Hepatocyte (in vitro differentiated cells): ENCODE measurements at regions not wholly inside any gene's neighbourhood (a gene's known extent, or its start where the extent isn't known, plus 50 kb on each side); places are given as distances from the start of the nearest gene placed in this dataset.

Source experiments
- DNase-seq: peaks from one replicate; pipeline ENCODE4 v3.0.0-alpha.2; 2016; ENCODE audit warnings: low spot score
- H2AFZ ChIP-seq: fragments of 200-600 bp; sonication (generic); 2 replicates; pipeline ENCODE4 v1.6.0; 2016; ENCODE audit warnings: antibody characterized with exemption, mild to moderate bottlenecking
- H3K27ac ChIP-seq: fragments of 200-600 bp; sonication (generic); 2 replicates; pipeline ENCODE4 v1.5.1; 2016; ENCODE audit warnings: mild to moderate bottlenecking
- H3K27me3 ChIP-seq: fragments of 200-600 bp; sonication (generic); 2 replicates; pipeline ENCODE4 v1.6.1; 2016
- H3K36me3 ChIP-seq: fragments of 200-600 bp; sonication (generic); replicated peaks from 2 replicates; pipeline ENCODE4 v1.5.1; 2016; ENCODE audit warnings: low read depth; ENCODE audit not compliant: insufficient read depth
- H3K4me1 ChIP-seq: fragments of 200-600 bp; sonication (generic); 2 replicates; pipeline ENCODE4 v1.5.1; 2016; ENCODE audit warnings: mild to moderate bottlenecking, moderate library complexity; ENCODE audit not compliant: insufficient read depth
- H3K4me2 ChIP-seq: fragments of 200-600 bp; sonication (generic); 2 replicates; pipeline ENCODE4 v1.6.0; 2016
- H3K4me3 ChIP-seq: fragments of 200-600 bp; sonication (generic); 2 replicates; pipeline ENCODE4 v1.5.1; 2016; ENCODE audit warnings: mild to moderate bottlenecking
- H3K79me2 ChIP-seq: fragments of 200-600 bp; sonication (generic); 2 replicates; pipeline ENCODE4 v1.6.0; 2017; ENCODE audit warnings: mild to moderate bottlenecking
- H3K9me2 ChIP-seq: fragments of 200-600 bp; sonication (generic); replicated peaks from 2 replicates; pipeline ENCODE4 v1.6.0; 2017; ENCODE audit warnings: mild to moderate bottlenecking; ENCODE audit not compliant: insufficient read depth
- H3K9me3 ChIP-seq: fragments of 200-600 bp; sonication (generic); 2 replicates; pipeline ENCODE4 v1.5.1; 2016; ENCODE audit warnings: low read depth, mild to moderate bottlenecking
- H4K20me1 ChIP-seq: fragments of 200-600 bp; sonication (generic); 2 replicates; pipeline ENCODE4 v1.6.0; 2016; ENCODE audit warnings: mild to moderate bottlenecking; ENCODE audit not compliant: insufficient read depth, poor library complexity, severe bottlenecking
- CTCF ChIP-seq: fragments of 200-600 bp; sonication (generic); IDR thresholded peaks from 2 replicates; pipeline ENCODE4 v1.5.1; 2016; ENCODE audit warnings: antibody characterized with exemption, mild to moderate bottlenecking; ENCODE audit not compliant: poor library complexity
- EZH2 ChIP-seq: fragments of 200-600 bp; sonication (generic); IDR thresholded peaks from 2 replicates; pipeline ENCODE4 v1.6.1; 2016; ENCODE audit warnings: antibody characterized with exemption, mild to moderate bottlenecking, borderline replicate concordance
- EZH2phosphoT487 ChIP-seq: fragments of 200-600 bp; sonication (generic); IDR thresholded peaks from one replicate; pipeline ENCODE4 v1.6.1; 2018; ENCODE audit warnings: antibody characterized with exemption, mild to moderate bottlenecking, low read depth, moderate library complexity; ENCODE audit not compliant: unreplicated experiment, severe bottlenecking
- WGBS: methylation state at CpG from one replicate; pipeline ENCODE4 v1.1.6; 2016; ENCODE audit warnings: low lambda C conversion rate; ENCODE audit errors: missing lambda C conversion rate; 5-methylcytosine and 5-hydroxymethylcytosine counted together

DNA sequence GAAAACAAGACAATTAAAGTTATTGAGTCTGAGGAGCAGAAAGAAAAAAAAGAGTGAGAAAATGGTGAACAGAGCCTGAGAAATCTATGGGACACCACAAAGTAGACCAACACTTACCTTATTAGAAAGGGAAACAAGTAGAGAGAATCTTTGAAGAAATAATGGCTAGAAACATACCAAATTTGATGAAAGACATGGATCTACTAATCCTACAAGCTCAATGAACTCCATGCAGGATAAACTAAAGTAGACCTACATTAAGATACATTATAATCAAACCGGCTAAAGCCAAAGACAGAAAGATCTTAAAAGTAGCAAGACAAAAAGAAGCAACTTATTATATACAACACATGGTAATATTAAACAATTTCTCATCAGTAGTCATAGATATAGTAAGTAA, 782.3 kb upstream of the GHITM start:
- Histone ChIP-seq H4K20me1 (no peaks in the 10 kb centered on the region), H3K79me2 (no peaks in the 10 kb centered on the region), H3K4me3 (no peak overlapping the region), H3K27ac (no peak overlapping the region), H3K9me3 (no peaks in the 10 kb centered on the region), H3K4me1 (no peaks in the 10 kb centered on the region), H3K9me2 (no peaks in the 10 kb centered on the region), H2AFZ (no peak overlapping the region), H3K27me3 (no peaks in the 10 kb centered on the region), H3K4me2 (no peak overlapping the region), H3K36me3 (no peaks in the 10 kb centered on the region)
- TF ChIP-seq CTCF (no peak), EZH2 (no peak), EZH2phosphoT487 (no peak)
- no peak for DNase-seq
- WGBS, result 48% methylated on average over 1 of the region's 1 CpG

DNA sequence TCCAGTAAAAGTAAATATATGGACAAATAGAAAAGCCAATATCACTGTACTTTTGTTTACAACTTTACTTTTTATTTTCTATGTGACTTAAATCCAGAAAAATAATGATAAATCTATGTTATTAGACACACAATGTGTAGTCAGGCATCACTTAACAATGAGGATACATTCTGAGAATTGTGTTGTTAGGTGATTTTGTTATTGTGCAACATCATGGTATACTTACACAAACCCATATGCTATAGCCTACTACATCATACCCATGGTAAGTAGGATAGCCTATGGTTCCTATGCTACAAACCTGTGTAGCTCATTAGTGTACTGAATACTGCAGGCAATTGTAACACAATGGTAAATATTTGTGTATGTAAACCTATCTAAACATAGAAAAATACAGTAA, 781.7 kb upstream of the GHITM start:
- Histone ChIP-seq H3K4me2 (no peak overlapping the region), H3K79me2 (no peaks in the 10 kb centered on the region), H3K4me3 (no peak overlapping the region), H3K27me3 (no peaks in the 10 kb centered on the region), H3K9me3 (no peaks in the 10 kb centered on the region), H2AFZ (no peak overlapping the region), H3K4me1 (no peaks in the 10 kb centered on the region), H3K9me2 (no peaks in the 10 kb centered on the region), H3K27ac (no peak overlapping the region), H3K36me3 (no peaks in the 10 kb centered on the region), H4K20me1 (no peaks in the 10 kb centered on the region)
- TF ChIP-seq EZH2phosphoT487 (no peak), CTCF (no peak), EZH2 (no peak)
- no peak for DNase-seq

GRCh38 chr10:83367036-83367435, 772.3 kb upstream of the GHITM start:
- no peaks in the 10 kb centered on the region for H3K79me2 ChIP-seq
- no peak overlapping the region for H3K4me2 ChIP-seq
- TF ChIP-seq EZH2phosphoT487 (no peak), CTCF (no peak), EZH2 (no peak)
- no peaks in the 10 kb centered on the region for H3K36me3 ChIP-seq
- no peak overlapping the region for H3K27ac ChIP-seq
- no peak for DNase-seq
- H3K9me3 ChIP-seq, result no peaks in the 10 kb centered on the region
- no peak overlapping the region for H3K4me3 ChIP-seq
- H3K27me3 ChIP-seq, result no peaks in the 10 kb centered on the region
- H2AFZ ChIP-seq, result no peak overlapping the region
- no peaks in the 10 kb centered on the region for H3K9me2 ChIP-seq
- H4K20me1 ChIP-seq, result no peaks in the 10 kb centered on the region
- 51% methylated on average over 6 of the region's 6 CpGs for WGBS
- H3K4me1 ChIP-seq, result no peaks in the 10 kb centered on the region

DNA sequence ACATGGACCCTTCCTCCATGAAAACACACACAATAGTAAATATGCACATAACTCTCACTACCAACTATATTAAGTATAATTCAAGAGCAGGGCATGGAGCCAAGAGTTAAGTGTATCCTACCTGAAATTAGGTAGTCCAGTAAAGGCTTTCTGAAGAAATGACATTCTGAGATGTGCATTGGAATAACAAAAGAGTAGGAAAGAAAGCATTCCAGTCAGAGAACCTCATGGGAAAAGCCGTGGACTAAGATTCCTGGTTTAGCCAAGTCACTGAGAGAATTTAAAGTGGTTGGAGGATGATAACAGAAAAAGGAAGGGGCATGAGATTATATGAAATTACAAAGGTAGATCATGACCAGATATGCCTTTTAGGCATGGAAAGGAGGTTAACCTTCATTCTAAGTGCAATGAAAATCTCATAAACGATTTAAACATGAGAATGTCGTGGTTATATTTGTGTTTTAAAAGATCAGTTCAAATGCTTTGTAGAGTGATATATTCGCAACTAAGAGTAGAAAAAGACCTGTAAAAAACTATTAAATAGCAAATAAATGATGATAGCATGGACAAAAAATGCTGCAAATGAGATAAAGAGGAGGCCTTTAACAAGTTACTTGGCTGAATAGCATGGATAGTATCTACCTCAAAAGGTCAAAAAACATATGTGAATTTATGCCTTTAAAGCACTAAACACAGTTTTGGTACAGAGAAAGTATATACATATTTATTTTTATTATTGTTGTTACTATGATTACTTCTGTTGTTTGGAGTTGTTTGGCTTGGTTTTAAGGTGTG, 767.4 kb upstream of the GHITM start:
- 70% methylated on average over 4 of the region's 4 CpGs for WGBS
- Histone ChIP-seq H3K79me2 (no peaks in the 10 kb centered on the region), H3K36me3 (no peaks in the 10 kb centered on the region)

More for the DNA sequence above, 767.4 kb upstream of the GHITM start:
- Histone ChIP-seq H4K20me1 (no peaks in the 10 kb centered on the region), H3K27me3 (no peaks in the 10 kb centered on the region), H3K27ac (no peak overlapping the region), H3K4me1 (no peaks in the 10 kb centered on the region), H3K9me3 (no peaks in the 10 kb centered on the region), H2AFZ (no peak overlapping the region), H3K4me2 (no peak overlapping the region), H3K9me2 (no peaks in the 10 kb centered on the region), H3K4me3 (no peak overlapping the region)
- no peak for TF ChIP-seq CTCF
- DNase-seq, result no peak
